GM10266 (cell line): ENCODE measurements at regions not wholly inside any gene's neighbourhood (a gene's known extent, or its start where the extent isn't known, plus 50 kb on each side); places are given as distances from the start of the nearest gene placed in this dataset.

Experiments
- DNase-seq: peaks from one replicate; pipeline ENCODE4 v3.0.0; 2012; ENCODE audit errors: extremely low spot score
- TF ChIP-seq, protein P1 (sequence below): IDR thresholded peaks from 2 replicates; pipeline ENCODE4 v1.5.1; 2012; ENCODE audit warnings: mild to moderate bottlenecking, low read depth; ENCODE audit not compliant: control insufficient read depth, insufficient read depth; ENCODE audit errors: missing control alignments

DNA sequence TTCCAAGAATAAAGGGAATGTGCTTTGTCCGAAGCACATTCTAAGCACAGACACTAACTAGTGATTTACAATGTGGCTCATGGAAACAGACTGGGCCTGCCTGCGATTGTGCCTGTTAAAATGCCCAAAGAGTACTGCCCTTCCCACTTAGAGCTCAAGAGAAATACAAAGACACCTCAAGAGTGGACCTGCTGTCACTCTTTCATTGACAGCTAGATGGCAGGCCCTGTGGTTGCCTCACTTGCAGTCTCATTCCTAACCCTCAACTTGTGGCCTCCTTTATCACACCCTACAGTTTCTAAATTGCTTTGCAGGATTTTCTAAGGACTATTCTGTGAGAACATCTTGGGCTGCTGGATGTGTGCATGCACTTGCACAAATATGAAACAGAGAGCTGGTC is 331.0 kb upstream of the EMCN start:
- TF ChIP-seq, protein P1, sequence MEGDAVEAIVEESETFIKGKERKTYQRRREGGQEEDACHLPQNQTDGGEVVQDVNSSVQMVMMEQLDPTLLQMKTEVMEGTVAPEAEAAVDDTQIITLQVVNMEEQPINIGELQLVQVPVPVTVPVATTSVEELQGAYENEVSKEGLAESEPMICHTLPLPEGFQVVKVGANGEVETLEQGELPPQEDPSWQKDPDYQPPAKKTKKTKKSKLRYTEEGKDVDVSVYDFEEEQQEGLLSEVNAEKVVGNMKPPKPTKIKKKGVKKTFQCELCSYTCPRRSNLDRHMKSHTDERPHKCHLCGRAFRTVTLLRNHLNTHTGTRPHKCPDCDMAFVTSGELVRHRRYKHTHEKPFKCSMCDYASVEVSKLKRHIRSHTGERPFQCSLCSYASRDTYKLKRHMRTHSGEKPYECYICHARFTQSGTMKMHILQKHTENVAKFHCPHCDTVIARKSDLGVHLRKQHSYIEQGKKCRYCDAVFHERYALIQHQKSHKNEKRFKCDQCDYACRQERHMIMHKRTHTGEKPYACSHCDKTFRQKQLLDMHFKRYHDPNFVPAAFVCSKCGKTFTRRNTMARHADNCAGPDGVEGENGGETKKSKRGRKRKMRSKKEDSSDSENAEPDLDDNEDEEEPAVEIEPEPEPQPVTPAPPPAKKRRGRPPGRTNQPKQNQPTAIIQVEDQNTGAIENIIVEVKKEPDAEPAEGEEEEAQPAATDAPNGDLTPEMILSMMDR: peak; percentile 23
- no peak for DNase-seq

DNA sequence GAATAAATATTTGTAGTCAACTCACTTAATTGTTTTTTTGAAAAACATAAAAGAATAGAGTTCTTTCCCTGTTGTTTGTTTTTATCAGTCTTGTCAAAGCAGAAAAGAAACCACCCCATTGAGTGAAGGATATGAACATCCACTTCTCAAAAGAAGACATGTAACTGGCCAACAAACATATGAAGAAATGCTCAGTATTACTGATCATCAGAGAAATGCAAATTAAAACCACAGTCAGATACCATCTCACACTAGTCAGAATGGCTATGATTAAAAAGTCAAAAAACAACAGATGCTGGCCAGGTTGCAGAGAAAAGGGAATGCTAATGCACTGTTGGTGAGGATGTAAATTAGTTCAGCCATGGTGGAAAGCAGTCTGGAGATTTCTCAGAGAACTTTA is 326.1 kb upstream of the EMCN start:
- DNase-seq: no peak
- TF ChIP-seq, protein P1: no peak

DNA sequence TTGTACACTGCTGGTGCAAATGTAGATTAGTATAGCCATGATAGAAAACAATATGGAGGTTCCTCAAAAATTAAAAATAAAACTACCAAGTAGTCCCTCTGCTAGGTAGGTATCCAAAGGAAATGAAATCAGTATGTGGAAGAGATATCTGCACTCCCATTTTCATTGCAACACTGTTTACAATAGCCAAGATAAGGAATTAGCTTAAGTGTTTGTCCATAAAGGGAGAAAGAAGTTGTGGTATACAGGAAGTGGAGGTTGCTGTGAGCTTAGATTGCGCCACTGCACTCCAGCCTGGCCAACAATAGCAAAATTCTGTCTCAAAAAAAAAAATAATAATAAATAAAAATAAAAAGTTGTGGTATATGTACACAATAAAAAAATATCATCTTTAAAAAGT is 325.0 kb upstream of the EMCN start:
- TF ChIP-seq, protein P1: no peak
- no peak for DNase-seq

DNA sequence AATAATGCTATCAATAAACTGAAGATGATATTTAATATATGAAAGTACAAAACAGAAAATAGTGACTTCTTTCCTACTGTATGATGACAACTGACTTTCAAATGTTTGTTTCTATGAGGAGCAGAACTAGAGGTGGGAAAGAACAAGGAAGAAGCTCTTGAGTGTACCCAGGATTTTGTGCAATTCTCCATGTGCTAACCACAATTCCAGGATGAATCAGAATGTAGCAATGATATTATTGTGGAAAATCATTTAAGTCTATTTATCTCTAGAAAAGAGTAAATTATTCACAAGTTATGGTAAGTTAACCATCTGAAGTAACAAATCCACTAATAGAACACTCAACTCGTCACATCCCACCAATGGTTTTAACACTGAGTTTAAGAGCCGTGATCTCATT is 324.1 kb upstream of the EMCN start:
- TF ChIP-seq, protein P1: no peak

DNA sequence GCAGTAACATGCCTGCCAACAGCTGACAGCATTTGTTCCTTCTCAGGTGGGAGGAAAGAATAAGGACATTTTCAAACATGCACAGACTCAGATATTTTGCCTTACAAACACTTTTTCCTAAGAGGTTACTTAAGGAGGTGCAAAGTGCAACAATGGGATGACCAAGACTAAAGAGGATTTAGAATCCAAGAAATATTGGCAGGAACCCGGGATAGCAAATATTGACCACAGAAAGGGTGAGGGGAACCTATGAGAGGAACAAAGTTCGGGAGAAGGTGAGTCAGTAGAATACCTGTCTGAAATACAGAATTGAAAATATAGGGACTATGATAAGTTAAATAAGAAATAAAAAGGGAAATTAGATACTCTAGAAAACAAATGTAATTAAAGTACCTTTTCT is 321.9 kb upstream of the EMCN start:
- DNase-seq: no peak
- TF ChIP-seq, protein P1: no peak

More for the DNA sequence above, 324.1 kb upstream of the EMCN start:
- DNase-seq: no peak

DNA sequence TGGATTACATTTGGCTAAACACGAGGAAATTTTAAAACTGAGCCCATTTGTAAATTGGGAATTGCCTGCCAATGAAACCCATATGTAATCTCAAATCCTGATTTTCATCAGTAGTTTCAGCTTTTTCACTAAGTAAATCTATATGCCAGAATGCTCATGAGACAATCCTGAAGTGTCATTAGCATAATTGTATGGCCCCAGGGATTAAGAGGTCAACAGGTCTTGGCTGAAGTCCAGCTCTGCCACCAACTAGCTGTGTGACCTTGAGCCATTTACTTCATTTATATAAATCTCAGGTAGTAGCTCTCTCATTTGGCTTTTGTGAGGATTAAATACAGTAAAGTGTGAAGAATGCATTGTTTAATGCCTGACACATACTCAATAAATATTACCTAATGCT is 320.5 kb upstream of the EMCN start:
- no peak for DNase-seq
- TF ChIP-seq, protein P1: no peak

DNA sequence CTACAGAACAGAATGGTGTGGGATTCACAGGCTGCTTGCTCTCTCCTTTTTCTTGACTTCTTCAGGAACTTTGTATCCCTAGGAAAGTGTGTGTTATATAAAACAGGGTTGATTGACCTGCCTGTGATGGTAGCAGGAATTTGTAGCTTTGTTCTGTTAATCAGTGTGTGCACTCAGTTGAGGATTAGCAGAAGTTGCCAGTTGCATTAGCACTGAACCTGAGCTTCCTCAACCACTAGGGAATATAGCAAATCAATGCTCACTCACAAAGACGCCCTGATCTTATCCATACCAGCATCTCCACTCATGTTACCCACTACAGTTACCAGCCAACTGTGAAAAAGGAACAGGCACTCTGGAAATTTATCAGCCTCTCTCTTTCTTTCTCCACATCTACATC is 319.1 kb upstream of the EMCN start:
- no peak for DNase-seq
- TF ChIP-seq, protein P1: no peak

DNA sequence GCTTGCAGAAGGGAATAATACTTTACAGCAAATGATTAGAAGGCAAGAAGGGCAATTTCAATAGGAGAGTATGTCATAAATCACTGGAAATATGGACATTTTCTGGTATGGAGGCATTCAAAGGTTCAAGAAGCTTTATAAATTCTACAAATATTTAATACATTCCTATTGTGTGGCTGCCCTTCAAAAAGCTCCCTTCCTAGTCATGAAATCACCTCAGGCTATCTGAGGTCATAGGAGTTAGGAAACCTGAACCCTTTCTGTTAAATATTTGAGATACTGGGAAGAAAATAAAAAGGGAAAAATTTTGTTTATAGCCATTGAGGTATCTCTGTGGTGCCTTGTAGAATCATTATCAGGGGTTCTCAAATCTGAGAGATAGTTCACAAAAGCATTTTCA is 316.8 kb upstream of the EMCN start:
- no peak for DNase-seq
- TF ChIP-seq, protein P1: no peak
